A549 (cell line): ENCODE measurements at regions not wholly inside any gene's neighbourhood (a gene's known extent, or its start where the extent isn't known, plus 50 kb on each side); places are given as distances from the start of the nearest gene placed in this dataset.

Experiments used
- ATAC-seq, 2 experiments: fragments of 200-7000 bp in 1 of 2; fragments of >200 bp in 1 of 2; cut with Nextera tagmentation in 1 of 2; cut with Tn5 transposase in 1 of 2; 3 replicates each; pipeline versions ENCODE4 v1.8.0 to v1.9.1; 2018 to 2020; ENCODE audit warnings: mild to moderate bottlenecking in 1 of 2, moderate library complexity in 1 of 2
- CTCF ChIA-PET: fragments of 300-600 bp; sonication (Branson Sonifier 250); formaldehyde crosslinking; extraction: SDS; loops from one replicate; lab custom pipeline; 2021; ENCODE audit warnings: antibody characterized with exemption, inconsistent platforms; lab: Yijun Ruan, JAX
- POLR2A ChIA-PET: fragments of 350-600 bp; formaldehyde crosslinking; extraction: SDS; loops from one replicate; lab custom pipeline; 2021; ENCODE audit warnings: antibody characterized with exemption, inconsistent platforms; lab: Yijun Ruan, JAX
- DNase-seq, 2 experiments: peaks; one replicate each; pipeline versions ENCODE4 v3.0.0 to v3.0.0-alpha.2; 2011 to 2016; ENCODE audit warnings: low read depth in 1 of 2, low spot score in 1 of 2
- FAIRE-seq: peaks from 2 replicates; lab custom pipeline; 2011; peaks lifted over from hg19 to GRCh38; lab: Jason Lieb, UNC
- H3K27ac ChIP-seq, 2 experiments: fragments of >200 bp; sonication (Bioruptor Twin); formaldehyde crosslinking; 3 replicates each; pipeline ENCODE4 v1.5.1; 2016 to 2017
- H3K4me1 ChIP-seq: fragments of >200 bp; sonication (Bioruptor Twin); formaldehyde crosslinking; 3 replicates; pipeline ENCODE4 v1.6.1; 2016
- H3K4me2 ChIP-seq: fragments of >200 bp; sonication (Bioruptor Twin); formaldehyde crosslinking; 3 replicates; pipeline ENCODE4 v1.6.1; 2016
- H3K4me3 ChIP-seq: fragments of >200 bp; sonication (Bioruptor Twin); formaldehyde crosslinking; 3 replicates; pipeline ENCODE4 v1.5.1; 2016
- H3K9me3 ChIP-seq: fragments of >200 bp; sonication (Bioruptor Twin); formaldehyde crosslinking; 3 replicates; pipeline ENCODE4 v1.6.1; 2016
- ATOH8 ChIP-seq: fragments of 250-450 bp; sonication (Bioruptor Pico); IDR thresholded peaks from 2 replicates; pipeline ENCODE4 v1.5.0; 2020; ENCODE audit warnings: low read depth, mild to moderate bottlenecking, moderate library complexity
- BCL3 ChIP-seq: fragments of >200 bp; sonication (Bioruptor Twin); formaldehyde crosslinking; IDR thresholded peaks from 3 replicates; pipeline ENCODE4 v1.6.1; 2016
- BHLHE40 ChIP-seq: IDR thresholded peaks from 2 replicates; pipeline ENCODE4 v1.6.1; 2012; ENCODE audit warnings: low read depth, low read length, inconsistent platforms
- CBX8 ChIP-seq: fragments of 200-600 bp; sonication (generic); IDR thresholded peaks from 2 replicates; pipeline ENCODE4 v1.6.1; 2016
- CEBPB ChIP-seq, 2 experiments: fragments of >200 bp in 1 of 2; sonication (Bioruptor Twin) in 1 of 2; formaldehyde crosslinking in 1 of 2; IDR thresholded peaks; 2 replicates each; pipeline ENCODE4 v1.6.1; 2012 to 2016
- CTCF ChIP-seq: fragments of >200 bp; sonication (Bioruptor Twin); formaldehyde crosslinking; IDR thresholded peaks from 3 replicates; pipeline ENCODE4 v1.5.1; 2016
- EHF ChIP-seq: fragments of 250-450 bp; sonication (Bioruptor Pico); IDR thresholded peaks from 2 replicates; pipeline ENCODE4 v1.5.0; 2020; ENCODE audit warnings: mild to moderate bottlenecking
- EHMT2 ChIP-seq: fragments of 200-600 bp; sonication (generic); IDR thresholded peaks from 2 replicates; pipeline ENCODE4 v1.6.1; 2016; ENCODE audit warnings: antibody characterized with exemption, low read depth, mild to moderate bottlenecking, moderate library complexity
- FOXS1 ChIP-seq: fragments of 250-450 bp; sonication (Bioruptor Pico); IDR thresholded peaks from 2 replicates; pipeline ENCODE4 v1.5.0; 2020; ENCODE audit warnings: mild to moderate bottlenecking, moderate library complexity
- GATA3 ChIP-seq: IDR thresholded peaks from 2 replicates; pipeline ENCODE4 v1.6.1; 2012; ENCODE audit warnings: borderline replicate concordance
- HDAC2 ChIP-seq: fragments of 200-600 bp; sonication (generic); IDR thresholded peaks from 2 replicates; pipeline ENCODE4 v1.6.1; 2016
- HES2 ChIP-seq: fragments of >200 bp; sonication (Bioruptor Twin); formaldehyde crosslinking; IDR thresholded peaks from 2 replicates; pipeline ENCODE4 v1.6.1; 2016
- HMGXB4 ChIP-seq: fragments of 250-450 bp; sonication (Bioruptor Pico); IDR thresholded peaks from 2 replicates; pipeline ENCODE4 v1.5.0; 2021; ENCODE audit warnings: mild to moderate bottlenecking, moderate library complexity, borderline replicate concordance
- HOXA7 ChIP-seq: fragments of 250-450 bp; sonication (Bioruptor Pico); IDR thresholded peaks from 2 replicates; pipeline ENCODE4 v1.5.0; 2020; ENCODE audit warnings: mild to moderate bottlenecking, moderate library complexity
- HOXB13 ChIP-seq: fragments of 250-450 bp; sonication (Bioruptor Pico); IDR thresholded peaks from 2 replicates; pipeline ENCODE4 v1.5.0; 2020; ENCODE audit warnings: low read depth, mild to moderate bottlenecking, moderate library complexity
- JUN ChIP-seq, 2 experiments: fragments of >200 bp; sonication (Bioruptor Twin); formaldehyde crosslinking; IDR thresholded peaks; 2 replicates in 1 of 2; 3 replicates in 1 of 2; pipeline ENCODE4 v1.6.1; 2016 to 2017
- JUNB ChIP-seq: fragments of >200 bp; sonication (Bioruptor Twin); formaldehyde crosslinking; IDR thresholded peaks from 2 replicates; pipeline ENCODE4 v1.6.1; 2016
- MYC ChIP-seq: IDR thresholded peaks from 2 replicates; pipeline ENCODE4 v1.6.1; 2012; ENCODE audit warnings: mild to moderate bottlenecking, inconsistent platforms, low read length, improper control_type of control experiment, borderline replicate concordance
- NFE2L2 ChIP-seq: fragments of 150-350 bp; conservative IDR thresholded peaks from 2 replicates; pipeline ENCODE4 v1.6.1; 2014; ENCODE audit warnings: low read length
- PBX3 ChIP-seq: IDR thresholded peaks from 2 replicates; pipeline ENCODE4 v1.6.1; 2012
- RAD21 ChIP-seq, 2 experiments: fragments of >200 bp in 1 of 2; sonication (Bioruptor Twin) in 1 of 2; formaldehyde crosslinking in 1 of 2; IDR thresholded peaks in 1 of 2; conservative IDR thresholded peaks in 1 of 2; 2 replicates in 1 of 2; 3 replicates in 1 of 2; pipeline ENCODE4 v1.6.1; 2012 to 2018; ENCODE audit warnings: inconsistent platforms in 1 of 2
- SREBF2 ChIP-seq: fragments of 450-650 bp; IDR thresholded peaks from 2 replicates; pipeline ENCODE4 v1.6.1; 2014; ENCODE audit warnings: mild to moderate bottlenecking, moderate library complexity
- TFCP2L1 ChIP-seq: fragments of 250-450 bp; sonication (Bioruptor Pico); IDR thresholded peaks from 2 replicates; pipeline ENCODE4 v1.5.0; 2021; ENCODE audit warnings: mild to moderate bottlenecking
- USF2 ChIP-seq: fragments of 450-650 bp; IDR thresholded peaks from 2 replicates; pipeline ENCODE4 v1.6.1; 2014; ENCODE audit warnings: antibody characterized with exemption
- ZC3H11A ChIP-seq: fragments of 450-650 bp; IDR thresholded peaks from 2 replicates; pipeline ENCODE4 v1.6.1; 2014; ENCODE audit warnings: antibody characterized with exemption, mild to moderate bottlenecking
- WGBS: methylation state at CpG from one replicate; pipeline ENCODE4 v1.1.6; 2017; ENCODE audit errors: missing lambda C conversion rate; 5-methylcytosine and 5-hydroxymethylcytosine counted together

- TF ChIP-seq HOXA7 (CRISPR knock-in tag) (no peak), EHF (CRISPR knock-in tag) (no peak), CEBPB (IDR thresholded peaks at IDR 0.05) (no peak), CBX8 (no peak), EHMT2 (no peak), NFE2L2 (no peak), JUNB (no peak), USF2 (no peak), TFCP2L1 (CRISPR knock-in tag) (no peak), BCL3 (no peak), RAD21 (conservative IDR thresholded peaks at IDR 0.05 in 1 of 2, IDR thresholded peaks at IDR 0.05 in 1 of 2) (no peak), FOXS1 (CRISPR knock-in tag) (no peak), GATA3 (no peak), HMGXB4 (CRISPR knock-in tag) (no peak), HOXB13 (CRISPR knock-in tag) (no peak), MYC (no peak)
- TF ChIP-seq, all 56 proteins: peak for 0
- no peaks in the 10 kb centered on the region for H3K4me1 ChIP-seq
- no peaks in the 10 kb centered on the region for H3K9me3 ChIP-seq
- no peak overlapping the region for H3K4me3 ChIP-seq
- no peak for FAIRE-seq
- H3K4me2 ChIP-seq: no peak overlapping the region
- ChIA-PET POLR2A (no interaction called here), CTCF (no interaction called here)
- DNase-seq: no peak
- no peak for ATAC-seq
- H3K27ac ChIP-seq: no peak overlapping the region
- WGBS: 65% methylated on average over 4 of the region's 4 CpGs
These were observed 68.0 kb downstream of the POU5F2 start for GRCh38 chr5:93673316-93673954.

- TF ChIP-seq JUN (IDR thresholded peaks at IDR 0.05): no peak
- no peak for TF ChIP-seq SREBF2
- no peak for TF ChIP-seq PBX3
- TF ChIP-seq CTCF: no peak
- TF ChIP-seq GATA3: no peak
- no peak for TF ChIP-seq ZC3H11A
- no peak for TF ChIP-seq HOXB13 (CRISPR knock-in tag)
- no peak for TF ChIP-seq HDAC2
- no peak for TF ChIP-seq ATOH8 (CRISPR knock-in tag)
- TF ChIP-seq FOXS1 (CRISPR knock-in tag): no peak
- TF ChIP-seq BHLHE40: no peak
- TF ChIP-seq HES2: no peak
- POLR2A ChIA-PET: interaction anchor here (0.7 kb wide), 1 partner anchor 1072 kb away, joined by 4 read pairs; no protein-coding TSS in a partner anchor
- no peak overlapping the region for H3K4me3 ChIP-seq
- 74% methylated on average over 7 of the region's 7 CpGs for WGBS
- no peak overlapping the region for H3K4me2 ChIP-seq
- no peak overlapping the region for H3K27ac ChIP-seq
- no peak for ATAC-seq
- H3K4me1 ChIP-seq: no peaks in the 10 kb centered on the region
- DNase-seq: no peak
- H3K9me3 ChIP-seq: no peaks in the 10 kb centered on the region
- CTCF ChIA-PET: interaction anchor here (0.6 kb wide), 1 partner anchor 47 kb away, joined by 3 read pairs; no protein-coding TSS in a partner anchor
- FAIRE-seq: no peak
These were observed 75.8 kb downstream of the POU5F2 start for GRCh38 chr5:93665648-93666047.
